Activated CD8-positive, alpha-beta memory T cell treated with anti-CD3 and anti-CD28 coated beads, Interleukin-2, amount 50 U/mL, for 1 hour (primary cell): ENCODE measurements at regions not wholly inside any gene's neighbourhood (a gene's known extent, or its start where the extent isn't known, plus 50 kb on each side); places are given as distances from the start of the nearest gene placed in this dataset.
"Not testable (repeated sequence)": the region's sequence is repeated elsewhere in the genome, so short reads cannot be mapped to it uniquely, and the experiment has no call there.

ENCODE experiments used
- DNase-seq: peaks from one replicate; pipeline ENCODE4 v3.0.0-alpha.2; 2020; ENCODE audit errors: extremely low read depth

DNA sequence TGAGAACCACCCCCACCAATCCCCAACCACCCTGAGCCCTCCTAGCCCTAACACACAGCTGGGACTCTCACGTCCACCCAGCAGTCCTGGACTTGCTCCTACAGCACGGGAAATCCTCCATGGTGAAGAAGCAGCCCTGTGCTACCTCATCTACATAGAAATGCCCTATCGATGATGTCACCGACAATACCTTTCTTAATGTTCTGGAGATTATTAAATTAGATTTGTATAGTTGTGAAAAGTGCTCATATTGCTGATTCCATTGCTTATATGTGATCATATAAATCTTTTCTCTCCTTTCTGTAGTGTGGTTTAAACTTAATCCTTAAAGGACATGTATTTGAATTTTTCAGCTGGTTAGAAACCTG is 97.1 kb downstream of the PPIAL4G start:
- not testable (repeated sequence) for DNase-seq

DNA sequence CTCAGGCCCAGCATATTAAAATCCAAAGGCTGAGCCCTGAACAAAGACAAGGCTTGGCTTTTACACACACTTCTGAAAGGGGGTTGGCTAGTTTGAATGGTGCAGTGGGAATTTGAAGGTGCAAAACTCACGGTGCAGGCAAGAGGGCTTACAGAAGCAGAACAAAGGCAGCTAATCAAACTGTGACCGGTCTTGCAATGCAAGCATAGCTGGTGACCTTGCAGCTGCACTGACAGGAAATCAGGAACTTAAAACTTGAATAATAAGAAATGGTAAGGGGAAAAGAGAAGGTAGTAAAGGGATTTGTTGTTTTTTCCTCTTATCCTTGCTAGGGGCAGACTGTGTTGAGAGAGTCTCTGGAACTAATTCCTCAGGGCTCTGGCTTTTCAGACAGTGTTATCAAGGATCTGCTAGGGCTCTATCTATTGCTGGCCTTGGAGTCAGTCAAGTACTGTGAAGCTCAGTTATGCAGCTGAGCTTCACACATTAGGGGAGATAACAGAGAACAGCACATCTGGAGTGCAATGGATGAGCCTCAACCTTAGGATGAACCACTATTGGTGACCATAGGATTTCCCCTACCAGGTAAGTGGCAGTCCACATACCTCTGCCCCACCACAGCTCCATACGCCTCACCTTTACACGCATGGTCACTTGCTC is 97.6 kb downstream of the PPIAL4G start:
- no peak for DNase-seq

DNA sequence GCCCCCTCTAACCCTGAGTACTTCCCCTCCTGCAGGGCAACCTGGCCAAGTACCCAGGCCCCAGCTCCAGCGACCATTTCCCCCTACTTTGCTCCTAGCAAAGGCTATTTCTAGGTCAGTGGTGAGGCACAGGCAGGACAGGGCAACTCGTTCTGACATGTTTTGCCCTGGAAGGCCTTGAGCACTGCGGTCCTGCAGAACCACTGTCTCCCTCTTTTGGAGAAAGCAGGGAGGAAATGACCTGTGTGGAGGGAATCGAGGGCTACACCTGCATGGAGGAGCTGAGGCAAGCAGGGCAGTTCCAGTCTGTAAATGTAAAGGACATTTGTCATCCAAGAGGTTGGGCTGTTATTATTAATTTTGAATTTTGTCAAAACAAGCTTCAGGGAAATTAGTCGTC is 99.1 kb downstream of the PPIAL4G start:
- no peak for DNase-seq

DNA sequence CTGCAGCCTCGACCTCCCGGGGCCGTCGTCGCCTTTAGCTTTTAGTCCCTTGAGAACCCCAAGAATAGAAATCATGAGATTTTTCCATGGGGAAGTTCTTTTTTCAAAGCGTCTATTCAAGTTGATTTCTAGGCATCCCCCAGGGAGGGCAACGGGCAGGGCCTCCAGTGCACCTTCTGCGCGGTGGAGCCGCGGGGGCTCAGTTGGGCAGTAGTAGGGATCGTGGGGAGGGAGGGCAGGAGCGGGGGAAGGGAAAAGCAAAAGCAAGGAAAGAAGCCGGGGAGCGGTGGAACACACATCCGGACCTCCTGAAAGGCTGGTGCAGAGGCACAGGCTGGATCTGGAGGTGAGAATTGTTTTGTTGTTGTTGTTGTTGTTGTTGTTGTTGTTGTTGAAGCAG is 103.4 kb downstream of the PPIAL4G start:
- DNase-seq, result no peak

GRCh38 chr1:148379170-148379500 is 104.0 kb downstream of the PPIAL4G start:
- no peak for DNase-seq

DNA sequence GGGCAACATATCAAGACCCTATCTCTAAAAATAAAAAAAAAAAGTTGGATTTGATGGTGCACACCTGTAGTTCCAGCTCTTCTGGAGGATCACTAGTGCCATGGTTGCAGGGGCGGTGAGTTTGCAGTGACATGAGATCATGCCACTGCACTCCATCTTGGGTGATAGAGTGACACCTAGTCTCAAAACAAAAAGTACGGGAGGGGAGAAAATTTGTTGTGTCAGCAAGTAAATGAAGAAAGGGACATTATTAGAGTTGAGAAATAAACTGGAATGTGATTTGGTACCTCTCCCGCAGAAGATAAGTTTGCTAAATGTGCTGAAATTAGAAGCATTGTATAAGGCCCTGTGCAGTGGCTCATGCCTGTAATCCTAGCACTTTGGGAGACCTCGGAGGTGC is 105.1 kb downstream of the PPIAL4G start:
- DNase-seq, result not testable (repeated sequence)

- DNase-seq, result not testable (repeated sequence)
These were observed 106.1 kb downstream of the PPIAL4G start for GRCh38 chr1:148377045-148377444.

DNA sequence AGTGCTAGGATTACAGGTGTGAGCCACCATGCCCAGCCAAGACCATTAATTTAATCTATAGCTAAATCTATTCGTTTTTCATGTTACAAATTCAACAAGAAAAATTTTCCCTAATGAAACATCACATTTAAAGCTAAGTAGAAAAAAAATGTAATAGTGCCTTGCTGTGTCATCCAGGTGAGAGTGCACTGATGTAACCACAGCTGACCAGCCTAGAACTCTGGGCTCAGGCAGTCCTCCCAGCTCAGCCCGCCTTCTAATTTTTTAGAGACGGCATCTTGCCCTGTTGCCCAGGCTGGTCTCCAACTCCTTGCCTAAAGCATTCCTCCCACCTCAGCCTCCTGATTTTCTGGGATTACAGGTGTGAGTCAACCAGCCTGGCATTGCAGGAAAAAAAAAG is 109.0 kb downstream of the PPIAL4G start:
- no peak for DNase-seq

DNA sequence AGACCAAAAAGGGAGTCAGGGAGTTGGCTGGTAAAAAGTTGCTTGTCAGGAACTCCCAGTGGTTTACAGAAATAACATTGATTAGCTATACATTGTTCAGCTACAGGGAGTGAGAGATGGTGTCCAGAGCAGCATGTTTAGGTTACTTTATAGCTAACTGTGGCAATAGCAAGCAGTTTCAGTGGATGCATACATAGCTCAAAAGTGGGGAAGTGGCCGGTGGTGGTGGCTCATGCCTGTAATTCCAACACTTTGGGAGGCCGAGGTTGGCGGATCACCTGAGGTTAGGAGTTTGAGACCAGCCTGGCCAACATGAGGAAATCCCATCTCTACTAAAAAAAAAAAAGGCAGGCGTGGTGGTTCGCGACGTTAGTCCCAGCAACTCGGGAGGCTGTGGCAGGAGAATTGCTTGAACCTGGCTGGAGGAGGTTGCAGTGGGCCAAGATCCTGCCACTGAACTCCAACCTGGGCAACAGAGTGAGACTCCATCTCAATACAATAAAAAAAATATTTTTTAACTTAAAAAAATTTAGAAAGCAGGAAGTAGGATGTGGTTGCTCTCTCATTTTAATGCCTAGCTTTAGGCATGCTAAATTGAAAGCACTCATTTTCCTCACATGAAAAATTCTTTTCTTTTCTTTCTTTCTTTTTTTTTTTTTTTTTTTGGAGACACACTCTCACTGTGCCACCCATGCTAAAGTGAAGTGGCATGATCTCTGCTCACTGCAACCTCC is 109.7 kb downstream of the PPIAL4G start:
- DNase-seq, result no peak

DNA sequence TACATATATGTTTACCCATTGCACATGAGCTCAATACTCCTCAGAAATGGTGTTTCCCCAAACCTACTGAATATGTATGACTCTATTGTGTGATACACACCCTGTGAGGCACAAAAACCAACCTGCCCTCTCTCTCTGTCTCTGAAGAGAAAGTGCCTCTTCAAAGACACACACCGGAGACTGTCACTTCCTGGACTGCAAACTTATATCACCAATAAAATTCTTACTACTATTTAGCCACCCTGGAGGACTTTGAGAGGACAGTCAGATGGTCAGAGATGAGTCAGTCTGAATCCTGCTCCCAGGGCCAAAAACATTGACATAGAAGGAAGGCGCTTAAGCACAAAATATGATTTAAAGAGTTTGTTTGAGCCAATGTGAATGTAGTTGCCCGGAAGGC is 110.4 kb downstream of the PPIAL4G start:
- DNase-seq, result no peak

DNA sequence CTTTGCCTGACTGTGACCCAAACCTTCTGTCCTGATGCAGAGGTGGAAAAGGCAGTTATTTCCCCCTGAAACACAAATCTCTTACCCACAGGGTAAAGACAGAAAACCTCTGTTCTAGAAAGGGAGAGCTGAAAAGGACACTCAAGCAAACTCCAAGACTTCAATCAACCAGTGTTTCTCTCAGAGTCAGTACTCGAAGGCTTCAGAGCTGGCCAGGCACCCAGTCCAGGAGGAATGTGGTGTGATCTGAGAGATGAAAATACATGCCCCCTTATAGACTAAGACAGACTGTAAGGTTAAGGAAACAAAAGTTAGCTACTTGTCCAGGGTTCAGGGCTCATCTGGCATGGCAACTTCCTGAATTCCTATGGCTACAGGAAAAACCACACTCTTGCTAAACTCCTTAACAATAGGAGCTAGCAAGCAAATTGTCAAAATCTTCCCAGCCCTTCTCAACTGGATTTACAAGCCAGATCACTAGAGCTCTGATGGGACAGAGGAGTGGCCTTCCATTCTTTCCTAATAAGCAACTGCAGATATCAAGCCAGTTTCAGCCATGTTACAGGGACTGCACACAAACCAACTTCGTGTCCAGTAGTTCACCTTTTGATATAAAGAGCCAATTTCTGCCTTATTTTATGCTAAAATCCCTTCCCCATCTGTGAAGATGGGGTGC is 110.9 kb downstream of the PPIAL4G start:
- not testable (repeated sequence) for DNase-seq

- DNase-seq, result not testable (repeated sequence)
These were observed 111.5 kb downstream of the PPIAL4G start for GRCh38 chr1:148371551-148371994.

DNA sequence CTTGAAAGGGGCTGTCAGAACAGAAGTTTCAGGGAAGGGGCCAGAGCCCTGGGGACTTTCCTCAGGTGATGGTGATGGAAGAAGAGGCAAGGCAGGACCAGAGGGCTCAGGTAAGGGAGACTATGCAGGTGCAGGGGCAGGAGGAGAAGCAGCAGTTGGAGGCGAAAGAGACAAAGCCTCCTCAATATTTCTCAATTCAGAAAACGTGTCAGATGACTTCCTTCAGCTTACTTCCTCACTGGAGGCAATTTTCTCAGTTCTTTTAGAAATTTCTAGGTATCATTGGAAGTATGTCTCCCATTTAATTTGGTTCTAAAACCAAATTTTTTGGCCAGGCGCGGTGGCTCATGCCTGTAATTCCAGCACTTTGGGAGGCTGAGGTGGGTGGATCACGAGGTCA is 112.4 kb downstream of the PPIAL4G start:
- DNase-seq, result not testable (repeated sequence)

- no peak for DNase-seq
These were observed 115.5 kb downstream of the PPIAL4G start for GRCh38 chr1:148367596-148367995.

DNA sequence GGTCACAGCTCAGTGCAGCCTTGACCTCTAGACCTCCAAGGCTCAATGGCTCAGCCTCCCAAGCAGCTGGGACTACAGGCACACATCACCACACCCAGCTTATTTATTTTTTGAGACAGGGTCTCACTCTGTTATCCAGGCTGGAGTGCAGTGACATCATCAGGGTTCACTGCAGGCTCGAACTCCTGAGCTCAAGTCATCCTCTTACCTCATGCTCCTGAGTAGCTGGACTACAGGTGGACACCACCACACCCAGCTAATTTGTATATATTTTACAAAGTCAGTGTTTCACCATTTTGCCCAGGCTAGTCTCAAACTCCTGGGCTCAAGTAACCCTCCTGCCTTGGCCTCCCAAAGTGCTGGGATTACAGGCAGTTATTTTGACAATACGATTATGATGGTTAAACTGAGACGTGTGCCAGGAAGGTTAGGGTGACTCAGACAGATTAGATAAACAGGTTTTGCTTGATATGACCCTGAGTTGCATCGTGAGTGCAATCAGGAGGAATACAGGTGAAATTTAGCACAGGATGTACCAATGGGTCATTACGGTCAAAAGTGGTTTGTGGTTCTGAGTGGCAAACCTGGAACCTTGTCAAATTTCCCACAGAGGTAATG is 116.9 kb downstream of the PPIAL4G start:
- not testable (repeated sequence) for DNase-seq

- DNase-seq, result not testable (repeated sequence)
These were observed 118.0 kb downstream of the PPIAL4G start for GRCh38 chr1:148365151-148365550.

GRCh38 chr1:148363979-148364378 is 119.1 kb downstream of the PPIAL4G start:
- not testable (repeated sequence) for DNase-seq

GRCh38 chr1:148363439-148363810 is 119.7 kb downstream of the PPIAL4G start:
- no peak for DNase-seq

- no peak for DNase-seq
These were observed 120.3 kb downstream of the PPIAL4G start for GRCh38 chr1:148362626-148363438.

DNA sequence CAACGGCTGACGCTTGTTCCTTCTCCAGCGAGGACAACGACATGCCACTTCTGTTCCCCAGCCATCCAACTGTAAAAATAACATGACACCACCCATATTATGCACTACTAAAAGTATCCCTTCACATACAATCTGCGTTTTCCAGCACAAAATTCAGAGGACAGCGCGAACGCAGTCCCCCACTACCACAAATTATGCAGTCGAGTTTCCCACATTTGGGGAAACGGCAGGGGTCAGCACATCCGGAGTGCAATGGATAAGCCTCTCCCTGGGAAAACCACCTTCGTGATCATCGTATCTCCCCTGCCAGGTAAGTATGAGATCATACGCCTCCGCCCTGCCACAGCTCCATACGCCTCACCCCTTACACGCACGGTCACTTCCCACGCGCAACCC is 120.9 kb downstream of the PPIAL4G start:
- DNase-seq, result no peak

GRCh38 chr1:148361427-148362215 is 121.5 kb downstream of the PPIAL4G start:
- not testable (repeated sequence) for DNase-seq
